Pancreas (tissue), 10 donors: ENCODE measurements at regions not wholly inside any gene's neighbourhood (a gene's known extent, or its start where the extent isn't known, plus 50 kb on each side); places are given as distances from the start of the nearest gene placed in this dataset.

ENCODE experiments used
- ATAC-seq, 4 donors: fragments of 200-7000 bp; cut with Tn5 transposase; one replicate each; pipeline versions ENCODE4 v1.8.0 to v1.9.1; 2020; ENCODE audit warnings: mild to moderate bottlenecking in 4 of 4, moderate library complexity in 4 of 4
- DNase-seq, 6 donors: peaks; one replicate each; pipeline ENCODE4 v3.0.0-alpha.2; 2020
- FAIRE-seq: peaks from 2 replicates; lab custom pipeline; 2012; peaks lifted over from hg19 to GRCh38; lab: Jason Lieb, UNC
- H3K27ac ChIP-seq, 4 donors: fragments of 200-600 bp; sonication (generic); 1 replicate in 3 of 4; 2 replicates in 1 of 4; pipeline versions ENCODE4 v1.5.0 to v1.8.0; 2020
- H3K27me3 ChIP-seq, 4 donors: fragments of 200-600 bp; one replicate each; pipeline ENCODE4 v1.8.0; 2021
- H3K36me3 ChIP-seq, 3 donors: fragments of 200-600 bp; sonication (generic) in 1 of 3; one replicate each; pipeline versions ENCODE4 v1.5.0 to v1.8.0; 2020 to 2021
- H3K4me1 ChIP-seq, 3 donors: fragments of 200-600 bp; one replicate each; pipeline ENCODE4 v1.8.0; 2021
- H3K4me3 ChIP-seq, 4 donors: fragments of 200-600 bp; sonication (generic) in 2 of 4; one replicate each; pipeline versions ENCODE4 v1.5.0 to v1.8.0; 2020 to 2021
- H3K9me3 ChIP-seq, 4 donors: fragments of 200-600 bp; one replicate each; pipeline ENCODE4 v1.8.0; 2021
- WGBS, 2 donors: extraction: QIAGEN DNeasy Blood & Tissue Kit; methylation state at CpG; one replicate each; pipeline ENCODE4 v1.1.7; 2013; 5-methylcytosine and 5-hydroxymethylcytosine counted together
- intact Hi-C, 3 donors: fragments of 100-400 bp; cut with DNase I; formaldehyde crosslinking; loops; one replicate each; pipeline versions ENCODE4 v1.11.1 to v1.14.2; 2022
- TF ChIP-seq, protein P1 (sequence below), 4 donors: fragments of 200-600 bp; sonication (generic) in 3 of 4; IDR thresholded peaks; one replicate each; pipeline versions ENCODE4 v1.5.0 to v1.8.0; 2021; ENCODE audit warnings: antibody characterized with exemption in 4 of 4
- donor health status: healthy with polysubstance abuse.
- donor health status: DM: no; HTN: no; CAD: no; lungs with moderate emphysema.
- donor health status: DM: no; HTN: no; CAD: no.
- donor health status: control.
- donor health status: control.
- donor health status: Bipolar disorder and iron deficiency.
- donor health status: DM: yes; HTN: yes; CAD: no.
- donor health status: DM: no; HTN: no; CAD: no.
- donor health status: DM: no; HTN: no; CAD: no.
- donor health status: DM: yes; HTN: yes; CAD: no.

DNA sequence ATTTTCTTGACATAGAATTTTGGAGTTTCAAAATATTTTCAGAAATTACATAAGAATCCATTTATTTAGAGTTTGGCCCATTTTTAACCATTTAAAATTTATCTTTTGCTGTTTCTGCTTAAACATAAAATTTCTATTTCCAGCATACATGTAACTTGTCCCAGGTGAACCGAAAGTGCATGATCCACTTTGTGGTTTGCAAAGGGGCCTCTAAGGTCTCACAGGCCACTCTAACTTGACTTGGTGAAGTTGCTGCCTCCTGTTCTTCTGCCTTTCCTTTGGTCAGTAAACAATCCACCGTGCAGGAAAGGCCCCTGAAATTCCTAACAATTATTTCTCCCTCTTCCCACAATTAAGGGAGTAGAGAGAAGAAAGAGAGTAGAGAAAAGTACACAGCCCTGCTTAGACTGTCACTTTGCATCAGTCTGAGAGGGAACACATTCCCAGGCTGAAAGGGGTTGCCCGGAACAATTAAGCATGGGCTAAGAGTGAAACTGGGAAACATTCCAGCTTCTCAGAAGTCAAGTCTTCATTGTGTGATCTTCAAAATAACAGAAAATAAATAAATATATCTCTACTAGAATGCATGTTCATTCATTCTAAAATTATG is 79.5 kb upstream of the SEMA3A start:
- intact Hi-C loops = no loop called here
- no peak for DNase-seq
- no peak overlapping the region for H3K4me3 ChIP-seq
- no peak overlapping the region for H3K27ac ChIP-seq
- TF ChIP-seq, protein P1, sequence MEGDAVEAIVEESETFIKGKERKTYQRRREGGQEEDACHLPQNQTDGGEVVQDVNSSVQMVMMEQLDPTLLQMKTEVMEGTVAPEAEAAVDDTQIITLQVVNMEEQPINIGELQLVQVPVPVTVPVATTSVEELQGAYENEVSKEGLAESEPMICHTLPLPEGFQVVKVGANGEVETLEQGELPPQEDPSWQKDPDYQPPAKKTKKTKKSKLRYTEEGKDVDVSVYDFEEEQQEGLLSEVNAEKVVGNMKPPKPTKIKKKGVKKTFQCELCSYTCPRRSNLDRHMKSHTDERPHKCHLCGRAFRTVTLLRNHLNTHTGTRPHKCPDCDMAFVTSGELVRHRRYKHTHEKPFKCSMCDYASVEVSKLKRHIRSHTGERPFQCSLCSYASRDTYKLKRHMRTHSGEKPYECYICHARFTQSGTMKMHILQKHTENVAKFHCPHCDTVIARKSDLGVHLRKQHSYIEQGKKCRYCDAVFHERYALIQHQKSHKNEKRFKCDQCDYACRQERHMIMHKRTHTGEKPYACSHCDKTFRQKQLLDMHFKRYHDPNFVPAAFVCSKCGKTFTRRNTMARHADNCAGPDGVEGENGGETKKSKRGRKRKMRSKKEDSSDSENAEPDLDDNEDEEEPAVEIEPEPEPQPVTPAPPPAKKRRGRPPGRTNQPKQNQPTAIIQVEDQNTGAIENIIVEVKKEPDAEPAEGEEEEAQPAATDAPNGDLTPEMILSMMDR (IDR thresholded peaks at IDR 0.05) = no peak
- H3K27me3 ChIP-seq = no peaks in the 10 kb centered on the region
- H3K36me3 ChIP-seq = no peaks in the 10 kb centered on the region
- no peaks in the 10 kb centered on the region for H3K4me1 ChIP-seq
- H3K9me3 ChIP-seq = no peaks in the 10 kb centered on the region
- no peak for FAIRE-seq
- 61 to 68% methylated on average over 3 of the region's 3 CpGs for WGBS, 2 donors
- no peak for ATAC-seq

DNA sequence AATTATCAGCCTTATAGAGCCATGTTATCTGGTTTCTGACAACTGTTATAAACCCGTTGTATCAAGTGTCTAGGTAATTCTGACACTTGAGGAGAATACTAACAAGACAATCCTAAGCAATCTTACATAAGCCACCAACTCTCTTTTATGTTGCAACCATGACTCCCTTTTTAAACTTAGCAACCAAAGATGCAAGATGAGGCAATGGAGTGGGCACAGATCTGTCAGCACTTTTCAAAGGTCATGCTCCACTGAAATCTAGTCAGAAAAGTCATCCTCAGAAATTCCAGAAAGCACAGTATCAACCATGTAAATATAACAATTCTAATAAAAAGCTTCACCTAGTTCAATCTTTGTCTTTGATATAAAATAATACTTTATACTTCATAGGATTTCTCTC is 77.0 kb upstream of the SEMA3A start:
- Histone ChIP-seq H3K9me3 (no peaks in the 10 kb centered on the region), H3K27me3 (no peaks in the 10 kb centered on the region), H3K4me1 (no peaks in the 10 kb centered on the region), H3K4me3 (no peak overlapping the region), H3K36me3 (no peaks in the 10 kb centered on the region), H3K27ac (no peak overlapping the region)
- FAIRE-seq (no peak), DNase-seq (no peak), ATAC-seq (no peak)
- WGBS, 2 donors = 46 to 70% methylated on average over 1 of the region's 1 CpG
- TF ChIP-seq, protein P1 (IDR thresholded peaks at IDR 0.05) = no peak
- intact Hi-C loops = no loop called here

DNA sequence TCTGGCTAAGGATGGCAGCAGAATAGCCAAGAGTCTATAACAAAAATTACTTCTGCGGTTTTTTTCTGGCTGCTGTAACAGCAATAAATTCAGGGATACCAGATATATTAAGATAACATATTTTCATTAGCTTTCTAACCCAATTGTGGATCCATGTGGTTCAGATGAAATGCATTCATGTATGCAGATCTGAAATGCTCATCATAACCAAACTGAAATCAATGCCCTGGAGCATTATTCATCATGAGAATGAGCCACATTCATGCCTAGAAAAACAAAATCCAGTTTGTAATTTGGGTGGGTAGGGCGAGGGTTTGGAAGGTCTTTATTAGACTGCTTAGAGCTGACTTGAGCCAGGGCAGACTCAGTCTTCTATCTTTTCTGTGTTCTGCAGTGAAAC is 69.8 kb upstream of the SEMA3A start:
- Histone ChIP-seq H3K36me3 (no peaks in the 10 kb centered on the region), H3K9me3 (no peaks in the 10 kb centered on the region), H3K4me1 (no peaks in the 10 kb centered on the region), H3K4me3 (no peak overlapping the region), H3K27me3 (no peaks in the 10 kb centered on the region), H3K27ac (no peak overlapping the region)
- ATAC-seq (no peak), DNase-seq (no peak), FAIRE-seq (no peak)
- WGBS, 2 donors = 71 to 80% methylated on average over 2 of the region's 2 CpGs
- intact Hi-C loops = no loop called here
- TF ChIP-seq, protein P1 (IDR thresholded peaks at IDR 0.05) = no peak

DNA sequence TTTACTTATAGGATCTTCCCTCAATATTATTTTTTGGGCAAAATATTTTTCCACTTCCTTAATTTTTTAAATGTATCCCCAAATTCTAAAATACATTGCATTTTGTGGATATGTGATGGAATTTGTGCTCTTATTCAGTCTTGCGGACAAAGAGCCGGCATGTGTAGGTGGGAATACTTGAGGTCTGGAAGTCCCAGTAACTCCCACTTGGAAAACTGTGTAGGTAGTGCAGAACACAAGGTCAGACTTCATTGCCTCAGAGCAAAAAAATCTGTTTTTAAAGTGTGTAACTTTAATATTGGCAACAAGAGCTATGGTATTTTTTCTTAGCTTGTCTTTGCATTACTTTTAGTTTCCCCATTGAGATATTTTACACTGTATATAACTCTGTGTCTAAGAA is 68.5 kb upstream of the SEMA3A start:
- H3K4me1 ChIP-seq = no peaks in the 10 kb centered on the region
- ATAC-seq (no peak), FAIRE-seq (no peak), DNase-seq (no peak)
- no peaks in the 10 kb centered on the region for H3K36me3 ChIP-seq
- 90 to 100% methylated on average over 2 of the region's 2 CpGs for WGBS, 2 donors
- TF ChIP-seq, protein P1 (IDR thresholded peaks at IDR 0.05) = no peak
- no peak overlapping the region for H3K4me3 ChIP-seq
- no peaks in the 10 kb centered on the region for H3K27me3 ChIP-seq
- no peak overlapping the region for H3K27ac ChIP-seq
- H3K9me3 ChIP-seq = no peaks in the 10 kb centered on the region
- intact Hi-C loops = no loop called here

DNA sequence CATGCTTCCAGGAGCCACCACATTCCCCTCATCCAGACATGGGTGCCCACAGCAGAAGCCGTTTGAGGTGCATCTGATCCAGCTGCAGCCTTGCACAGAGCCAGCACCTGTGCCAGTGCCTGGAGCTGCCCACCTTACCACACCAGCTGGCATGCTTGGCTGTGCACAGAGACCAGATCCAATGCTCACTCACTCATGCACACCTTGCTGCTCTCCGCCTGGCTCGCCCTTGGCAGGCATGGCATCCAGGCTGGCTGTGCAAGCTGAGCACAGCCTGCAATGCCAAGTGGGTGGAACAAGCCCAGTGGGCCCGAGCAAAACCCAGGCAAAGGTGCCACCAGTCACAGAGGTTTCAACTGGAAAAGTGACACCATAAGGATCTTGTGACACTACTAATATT is 66.9 kb upstream of the SEMA3A start:
- Histone ChIP-seq H3K4me1 (no peaks in the 10 kb centered on the region), H3K27me3 (no peaks in the 10 kb centered on the region), H3K4me3 (no peak overlapping the region), H3K9me3 (no peaks in the 10 kb centered on the region), H3K36me3 (no peaks in the 10 kb centered on the region), H3K27ac (no peak overlapping the region)
- WGBS, 2 donors = 84 to 85% methylated on average over 4 of the region's 4 CpGs
- intact Hi-C loops = no loop called here
- TF ChIP-seq, protein P1 (IDR thresholded peaks at IDR 0.05) = no peak
- peak in 1 of 6 donors; percentile 31 for DNase-seq
- FAIRE-seq = no peak
- ATAC-seq = no peak
